ENCODE measurements at regions not wholly inside any gene's neighbourhood (a gene's known extent, or its start where the extent isn't known, plus 50 kb on each side); places are given as distances from the start of the nearest gene placed in this dataset.

GRCh38 chr1:96164053-96164452, 557.5 kb upstream of the PTBP2 start:
- WGBS (ENCODE audit: low lambda C conversion rate), result 5% methylated on average over 4 of the region's 4 CpGs

GRCh38 chr1:96178053-96178452, 543.5 kb upstream of the PTBP2 start:
- no peaks in the 10 kb centered on the region for H3K9me2 ChIP-seq
- DNase-seq, result no peak
- H3K4me2 ChIP-seq, result no peak overlapping the region
- no peaks in the 10 kb centered on the region for H3F3A ChIP-seq (replicated peaks; ENCODE audit: insufficient read depth)
- ChIA-PET CTCF (no interaction called here), POLR2A (no interaction called here)
- no peaks in the 10 kb centered on the region for H3K36me3 ChIP-seq (replicated peaks in 1 of 2; ENCODE audit: control insufficient read depth in 1 of 2, insufficient read depth in 2 of 2, low read length in 1 of 2)
- no peak overlapping the region for H3K4me3 ChIP-seq (ENCODE audit: low read depth in 2 of 2, low read length in 1 of 2)
- no peaks in the 10 kb centered on the region for H3K27me3 ChIP-seq (ENCODE audit: insufficient read depth)
- WGBS (ENCODE audit: low lambda C conversion rate), result 44% methylated on average over 7 of the region's 8 CpGs
- no peak overlapping the region for H3K27ac ChIP-seq (ENCODE audit: low read depth in 2 of 2, low read length in 1 of 2)
- no peaks in the 10 kb centered on the region for H3K4me1 ChIP-seq (ENCODE audit: control insufficient read depth in 1 of 2, insufficient read depth in 2 of 2, low read depth in 1 of 2, low read length in 1 of 2)
- H3K79me2 ChIP-seq (ENCODE audit: insufficient read depth), result no peaks in the 10 kb centered on the region
- no peak overlapping the region for H2AFZ ChIP-seq (ENCODE audit: low read depth)
- TF ChIP-seq RAD21 (IDR thresholded peaks at IDR 0.05; ENCODE audit: low read length), result no peak
- TF ChIP-seq SMC3 (IDR thresholded peaks at IDR 0.05; ENCODE audit: low read depth, low read length), result no peak
- TF ChIP-seq RFX5 (IDR thresholded peaks at IDR 0.05; ENCODE audit: low read length), result no peak
- no peak for TF ChIP-seq YY1 (IDR thresholded peaks at IDR 0.05; ENCODE audit: low read depth)
- no peak for TF ChIP-seq CTCF (IDR thresholded peaks at IDR 0.05)
- no peak for TF ChIP-seq FOXM1 (IDR thresholded peaks at IDR 0.05; ENCODE audit: low read depth)
- TF ChIP-seq MAX (IDR thresholded peaks at IDR 0.05; ENCODE audit: low read depth), result no peak
- no peak for TF ChIP-seq GABPA (IDR thresholded peaks at IDR 0.05; ENCODE audit: low read depth)
- TF ChIP-seq GATA2 (CRISPR knock-in tag; IDR thresholded peaks at IDR 0.05), result no peak
- no peak for TF ChIP-seq NRF1 (IDR thresholded peaks at IDR 0.05; ENCODE audit: low read depth, low read length)
- TF ChIP-seq FOSL2 (IDR thresholded peaks at IDR 0.05; ENCODE audit: borderline replicate concordance, low read depth), result no peak
- no peak for TF ChIP-seq RXRA (IDR thresholded peaks at IDR 0.05; ENCODE audit: borderline replicate concordance, low read depth)
- no peak for TF ChIP-seq MXI1 (IDR thresholded peaks at IDR 0.05; ENCODE audit: low read depth, low read length)
- no peak for TF ChIP-seq POLR2AphosphoS5 (IDR thresholded peaks at IDR 0.05; ENCODE audit: low read depth, low read length)
- no peak for TF ChIP-seq JUND (IDR thresholded peaks at IDR 0.05)
- no peak for TF ChIP-seq ELF1 (IDR thresholded peaks at IDR 0.05)
- TF ChIP-seq IRF3 (IDR thresholded peaks at IDR 0.05; ENCODE audit: low read depth, low read length), result no peak
- H3K9ac ChIP-seq, result no peak overlapping the region
- no peaks in the 10 kb centered on the region for H4K20me1 ChIP-seq (ENCODE audit: insufficient read depth)
- no peaks in the 10 kb centered on the region for H3K9me3 ChIP-seq

More at GRCh38 chr1:96164053-96164452, 557.5 kb upstream of the PTBP2 start:
- Histone ChIP-seq H4K20me1 (ENCODE audit: insufficient read depth) (no peaks in the 10 kb centered on the region), H2AFZ (ENCODE audit: low read depth) (no peak overlapping the region), H3K9me3 (no peaks in the 10 kb centered on the region), H3K79me2 (ENCODE audit: insufficient read depth) (no peaks in the 10 kb centered on the region), H3K4me3 (ENCODE audit: low read depth in 2 of 2, low read length in 1 of 2) (no peak overlapping the region), H3K27me3 (ENCODE audit: insufficient read depth) (no peaks in the 10 kb centered on the region), H3K9ac (no peak overlapping the region), H3K4me1 (ENCODE audit: control insufficient read depth in 1 of 2, insufficient read depth in 2 of 2, low read depth in 1 of 2, low read length in 1 of 2) (peaks cover 0 to 2% of the 10 kb centered on the region in 2 experiments; a peak in 2 of 4 replicates), H3K36me3 (replicated peaks in 1 of 2; ENCODE audit: control insufficient read depth in 1 of 2, insufficient read depth in 2 of 2, low read length in 1 of 2) (no peaks in the 10 kb centered on the region), H3F3A (replicated peaks; ENCODE audit: insufficient read depth) (no peaks in the 10 kb centered on the region), H3K27ac (ENCODE audit: low read depth in 2 of 2, low read length in 1 of 2) (peak overlapping the region in 1 of 2 experiments; percentile 60; a peak in 2 of 4 replicates), H3K4me2 (no peak overlapping the region), H3K9me2 (no peaks in the 10 kb centered on the region)
- peak; percentile 15 for DNase-seq
- TF ChIP-seq FOXJ3 (CRISPR knock-in tag; IDR thresholded peaks at IDR 0.05) (0 out of 2 replicates have a peak, but pooled peaks have one; percentile 42), POLR2AphosphoS5 (IDR thresholded peaks at IDR 0.05; ENCODE audit: low read depth, low read length) (no peak), EP300 (IDR thresholded peaks at IDR 0.05; ENCODE audit: borderline replicate concordance in 1 of 2, low read depth in 1 of 2, low read length in 1 of 2) (peak in 1 of 2 experiments; percentile 60; a peak in 1 of 4 replicates), RXRA (IDR thresholded peaks at IDR 0.05; ENCODE audit: borderline replicate concordance, low read depth) (no peak), TAF1 (IDR thresholded peaks at IDR 0.05; ENCODE audit: borderline replicate concordance, low read depth, low read length) (no peak)
- CTCF ChIA-PET, result interaction anchor here (0.7 to 1.7 kb wide), 3 partner anchors 10 to 73 kb away, joined by 3 to 5 read pairs (median 3); no protein-coding TSS in a partner anchor
- POLR2A ChIA-PET, result interaction anchor here (0.6 kb wide), 1 partner anchor 18 kb away, joined by 3 read pairs; no protein-coding TSS in a partner anchor

Data from SK-N-SH (cell line).